ENCODE measurements at regions not wholly inside any gene's neighbourhood (a gene's known extent, or its start where the extent isn't known, plus 50 kb on each side); places are given as distances from the start of the nearest gene placed in this dataset.

DNA sequence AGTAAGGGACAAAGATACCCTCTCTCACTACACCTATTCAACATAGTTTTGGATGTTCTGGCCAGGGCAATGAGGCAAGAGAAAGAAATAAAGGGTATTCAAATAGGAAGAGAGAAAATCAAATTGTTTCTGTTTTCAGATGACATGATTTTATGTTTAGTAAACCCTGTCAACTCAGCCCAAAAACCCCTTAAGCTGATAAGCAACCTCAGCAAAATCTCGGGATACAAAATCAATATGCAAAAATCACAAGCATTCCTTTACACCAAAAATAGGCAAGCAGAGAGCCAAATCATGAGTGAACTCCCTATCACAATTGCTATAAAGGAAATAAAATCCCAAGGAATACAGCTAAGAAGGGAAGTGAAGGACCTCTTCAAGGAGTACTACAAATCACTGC is 1130.7 kb upstream of the PIK3C3 start:
- no peak for TF ChIP-seq SIN3A (conservative IDR thresholded peaks at IDR 0.05 in 1 of 2, IDR thresholded peaks at IDR 0.05 in 1 of 2; ENCODE audit: low read depth in 1 of 2, low read length in 2 of 2)
- TF ChIP-seq HDAC6 (IDR thresholded peaks at IDR 0.05; ENCODE audit: low read depth, low read length), result no peak
- TF ChIP-seq, protein P1, sequence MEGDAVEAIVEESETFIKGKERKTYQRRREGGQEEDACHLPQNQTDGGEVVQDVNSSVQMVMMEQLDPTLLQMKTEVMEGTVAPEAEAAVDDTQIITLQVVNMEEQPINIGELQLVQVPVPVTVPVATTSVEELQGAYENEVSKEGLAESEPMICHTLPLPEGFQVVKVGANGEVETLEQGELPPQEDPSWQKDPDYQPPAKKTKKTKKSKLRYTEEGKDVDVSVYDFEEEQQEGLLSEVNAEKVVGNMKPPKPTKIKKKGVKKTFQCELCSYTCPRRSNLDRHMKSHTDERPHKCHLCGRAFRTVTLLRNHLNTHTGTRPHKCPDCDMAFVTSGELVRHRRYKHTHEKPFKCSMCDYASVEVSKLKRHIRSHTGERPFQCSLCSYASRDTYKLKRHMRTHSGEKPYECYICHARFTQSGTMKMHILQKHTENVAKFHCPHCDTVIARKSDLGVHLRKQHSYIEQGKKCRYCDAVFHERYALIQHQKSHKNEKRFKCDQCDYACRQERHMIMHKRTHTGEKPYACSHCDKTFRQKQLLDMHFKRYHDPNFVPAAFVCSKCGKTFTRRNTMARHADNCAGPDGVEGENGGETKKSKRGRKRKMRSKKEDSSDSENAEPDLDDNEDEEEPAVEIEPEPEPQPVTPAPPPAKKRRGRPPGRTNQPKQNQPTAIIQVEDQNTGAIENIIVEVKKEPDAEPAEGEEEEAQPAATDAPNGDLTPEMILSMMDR (IDR thresholded peaks at IDR 0.05; ENCODE audit: control extremely low read depth in 1 of 3, insufficient read depth in 1 of 3, low read depth in 1 of 3, low read length in 3 of 3), result no peak
- no peak for TF ChIP-seq CBX8 (IDR thresholded peaks at IDR 0.05; ENCODE audit: borderline replicate concordance, low read depth, low read length)
- no peak for TF ChIP-seq POLR2A (IDR thresholded peaks at IDR 0.05; ENCODE audit: control extremely low read depth in 1 of 2, low read depth in 2 of 2, low read length in 2 of 2)
- TF ChIP-seq RAD21 (IDR thresholded peaks at IDR 0.05 in 1 of 2, conservative IDR thresholded peaks at IDR 0.05 in 1 of 2; ENCODE audit: low read depth in 2 of 2, low read length in 2 of 2), result no peak
- no peak for TF ChIP-seq CEBPB (IDR thresholded peaks at IDR 0.05; ENCODE audit: low read depth, low read length)
- TF ChIP-seq POLR2AphosphoS5 (IDR thresholded peaks at IDR 0.05; ENCODE audit: low read depth, low read length), result no peak

All from H1 (cell line).